Lung (tissue), 11 donors: ENCODE measurements at regions not wholly inside any gene's neighbourhood (a gene's known extent, or its start where the extent isn't known, plus 50 kb on each side); places are given as distances from the start of the nearest gene placed in this dataset.

Experiments used
- ATAC-seq: fragments of 200-7000 bp; cut with Tn5 transposase; one replicate; pipeline ENCODE4 v1.9.1; 2020; ENCODE audit warnings: moderate number of reproducible peaks; ENCODE audit not compliant: insufficient read depth, low FRiP score
- DNase-seq, 3 donors: peaks; one replicate each; pipeline ENCODE4 v3.0.0-alpha.2; 2013 to 2017
- H3K27ac ChIP-seq, 2 donors: one replicate each; pipeline ENCODE4 v1.5.1; 2013; ENCODE audit warnings: mild to moderate bottlenecking in 2 of 2, moderate library complexity in 2 of 2, control low read depth in 1 of 2, inconsistent platforms in 1 of 2, low read depth in 1 of 2, low read length in 1 of 2
- H3K27me3 ChIP-seq, 3 donors: one replicate each; pipeline ENCODE4 v1.5.1; 2013; ENCODE audit warnings: low read length in 2 of 3; ENCODE audit not compliant: control insufficient read depth in 3 of 3, insufficient read depth in 3 of 3
- H3K36me3 ChIP-seq, 4 donors: one replicate each; pipeline ENCODE4 v1.5.1; 2013; ENCODE audit warnings: low read length in 4 of 4, mild to moderate bottlenecking in 1 of 4, moderate library complexity in 1 of 4; ENCODE audit not compliant: control insufficient read depth in 4 of 4, insufficient read depth in 4 of 4
- H3K4me1 ChIP-seq, 5 donors: one replicate each; pipeline ENCODE4 v1.5.1; 2013; ENCODE audit warnings: low read length in 5 of 5, mild to moderate bottlenecking in 2 of 5, moderate library complexity in 1 of 5; ENCODE audit not compliant: control insufficient read depth in 5 of 5, insufficient read depth in 5 of 5
- H3K4me3 ChIP-seq: one replicate; pipeline ENCODE4 v1.5.1; 2013; ENCODE audit warnings: mild to moderate bottlenecking, control low read depth, moderate library complexity
- H3K9ac ChIP-seq, 2 donors: one replicate each; pipeline ENCODE4 v1.5.1; 2013; ENCODE audit warnings: low read length in 2 of 2, control low read depth in 1 of 2; ENCODE audit not compliant: insufficient read depth in 1 of 2
- H3K9me3 ChIP-seq, 4 donors: one replicate each; pipeline ENCODE4 v1.5.1; 2013; ENCODE audit warnings: low read length in 3 of 4, mild to moderate bottlenecking in 1 of 4, moderate library complexity in 1 of 4; ENCODE audit not compliant: control insufficient read depth in 4 of 4, insufficient read depth in 3 of 4
- CTCF ChIP-seq: IDR thresholded peaks from 2 replicates; pipeline ENCODE4 v1.5.1; 2012; ENCODE audit warnings: mild to moderate bottlenecking; ENCODE audit errors: control extremely low read depth, extremely low read depth
- WGBS, 2 donors: extraction: QIAGEN DNeasy Blood & Tissue Kit; methylation state at CpG; one replicate each; pipeline ENCODE4 v1.1.7; 2013; 5-methylcytosine and 5-hydroxymethylcytosine counted together
- donor health status: control.
- donor health status: control.
- donor health status: Bipolar disorder and iron deficiency.
- donor health status: healthy.
- donor health status: DM: yes; HTN: yes; CAD: no.

GRCh38 chr18:41853280-41853679, 101.8 kb upstream of the PIK3C3 start:
- H3K4me3 ChIP-seq: no peak overlapping the region
- no peak for TF ChIP-seq CTCF
- DNase-seq (no peak), ATAC-seq (no peak)
- H3K27ac ChIP-seq: no peak overlapping the region
- WGBS, 2 donors: 46 to 64% methylated on average over 1 of the region's 1 CpG
- H3K4me1 ChIP-seq: no peaks in the 10 kb centered on the region
- H3K36me3 ChIP-seq: no peaks in the 10 kb centered on the region
- no peaks in the 10 kb centered on the region for H3K27me3 ChIP-seq
- H3K9me3 ChIP-seq: no peaks in the 10 kb centered on the region
- no peak overlapping the region for H3K9ac ChIP-seq

GRCh38 chr18:41850781-41851180, 104.3 kb upstream of the PIK3C3 start:
- no peaks in the 10 kb centered on the region for H3K27me3 ChIP-seq
- no peak for ATAC-seq

DNA sequence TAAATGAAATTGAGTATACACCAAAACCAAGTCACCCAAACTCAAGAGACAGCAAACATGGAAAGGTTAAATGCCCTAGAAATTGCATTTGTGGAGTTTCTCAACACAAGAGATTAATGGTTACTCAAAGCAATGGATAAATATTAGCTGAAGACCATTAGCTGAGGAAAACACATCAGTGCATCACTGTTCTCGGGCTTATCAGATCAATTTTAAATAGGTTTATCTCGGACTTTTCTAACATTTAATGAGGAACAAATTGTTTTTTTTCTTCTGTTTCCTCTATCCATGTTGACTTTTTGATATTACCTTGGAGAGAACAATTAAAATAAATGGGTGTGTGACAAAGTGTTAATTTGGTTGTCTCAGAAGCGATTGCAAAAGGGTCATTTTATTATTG, 105.4 kb upstream of the PIK3C3 start:
- 77 to 78% methylated on average over 3 of the region's 3 CpGs for WGBS, 2 donors
- H3K36me3 ChIP-seq: no peaks in the 10 kb centered on the region
- TF ChIP-seq CTCF: no peak
- H3K27me3 ChIP-seq: no peaks in the 10 kb centered on the region
- no peak overlapping the region for H3K9ac ChIP-seq
- DNase-seq (no peak), ATAC-seq (no peak)
- no peak overlapping the region for H3K27ac ChIP-seq
- H3K4me1 ChIP-seq: no peaks in the 10 kb centered on the region
- H3K9me3 ChIP-seq: no peaks in the 10 kb centered on the region
- H3K4me3 ChIP-seq: no peak overlapping the region

More at GRCh38 chr18:41850781-41851180, 104.3 kb upstream of the PIK3C3 start:
- H3K9me3 ChIP-seq: no peaks in the 10 kb centered on the region
- H3K36me3 ChIP-seq: no peaks in the 10 kb centered on the region
- no peak overlapping the region for H3K27ac ChIP-seq
- DNase-seq: no peak
- no peak for TF ChIP-seq CTCF
- no peaks in the 10 kb centered on the region for H3K4me1 ChIP-seq
- no peak overlapping the region for H3K9ac ChIP-seq
- no peak overlapping the region for H3K4me3 ChIP-seq
- 75 to 88% methylated on average over 2 of the region's 2 CpGs for WGBS, 2 donors

- no peak overlapping the region for H3K27ac ChIP-seq
- H3K27me3 ChIP-seq: no peaks in the 10 kb centered on the region
- no peak overlapping the region for H3K9ac ChIP-seq
- 83 to 88% methylated on average over 4 of the region's 4 CpGs for WGBS, 2 donors
- no peak for ATAC-seq
- H3K4me1 ChIP-seq: no peaks in the 10 kb centered on the region
- H3K36me3 ChIP-seq: no peaks in the 10 kb centered on the region
- no peaks in the 10 kb centered on the region for H3K9me3 ChIP-seq
- H3K4me3 ChIP-seq: no peak overlapping the region
- no peak for TF ChIP-seq CTCF
- DNase-seq: no peak
Measured at GRCh38 chr18:41845563-41845962, 109.5 kb upstream of the PIK3C3 start.
